HG03460 (cell line): ENCODE measurements at regions not wholly inside any gene's neighbourhood (a gene's known extent, or its start where the extent isn't known, plus 50 kb on each side); places are given as distances from the start of the nearest gene placed in this dataset.
A peak's percentile ranks its signal among the peaks of the same experiment; 100 is the strongest.
"Not testable (repeated sequence)": the region's sequence is repeated elsewhere in the genome, so short reads cannot be mapped to it uniquely, and the experiment has no call there.

Experiments used
- ATAC-seq: cut with Tn5 transposase; IDR thresholded peaks from one replicate; pipeline ENCODE4 v1.9.1; 2021; ENCODE audit not compliant: unreplicated experiment

DNA sequence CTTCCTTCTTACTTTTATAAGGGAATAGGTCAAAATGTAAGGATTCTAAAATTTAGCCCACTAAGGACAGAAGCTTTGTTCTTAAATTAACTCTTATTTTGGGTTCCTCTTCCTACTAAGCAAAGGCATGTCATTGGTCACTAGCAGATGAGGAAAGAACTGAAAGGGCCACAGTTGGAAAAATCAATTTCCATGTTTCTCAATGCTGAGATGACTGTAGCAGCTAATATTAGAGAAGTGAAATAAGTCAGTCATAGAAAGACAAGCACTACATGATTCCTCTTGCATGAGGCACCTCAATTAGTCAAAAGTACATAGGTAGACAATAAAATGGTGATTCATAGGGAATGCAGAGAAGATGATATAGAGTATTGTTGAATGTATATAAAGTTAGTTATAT is 353.7 kb downstream of the RSL24D1 start:
- ATAC-seq: no peak

- no peak for ATAC-seq
Observed at GRCh38 chr15:54841701-54842305, 354.9 kb downstream of the RSL24D1 start.

GRCh38 chr15:54840621-54841398 is 355.9 kb downstream of the RSL24D1 start:
- no peak for ATAC-seq

DNA sequence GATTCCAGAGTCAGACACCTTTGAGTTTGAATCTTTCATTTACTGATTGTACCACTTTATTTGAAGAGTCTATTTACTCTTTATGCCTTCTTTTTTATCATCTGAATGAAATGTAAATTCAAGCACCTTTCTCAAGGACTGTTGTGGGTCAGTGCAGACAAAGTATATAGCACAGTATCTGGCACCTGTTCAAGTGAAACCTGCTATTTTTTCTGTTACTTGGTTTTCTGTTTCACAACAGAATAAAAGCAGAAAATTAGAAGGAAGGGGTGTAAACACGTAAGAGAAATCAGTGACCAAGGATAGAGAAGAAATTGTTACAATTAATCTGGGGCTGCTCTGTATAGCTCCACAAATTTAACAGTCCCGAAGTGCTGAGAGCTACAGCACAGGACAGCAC is 357.4 kb downstream of the RSL24D1 start:
- ATAC-seq: no peak

- ATAC-seq: no peak
Observed at GRCh38 chr15:54836052-54836795, 360.5 kb downstream of the RSL24D1 start.

GRCh38 chr15:54829821-54830220 is 366.9 kb downstream of the RSL24D1 start:
- ATAC-seq: no peak

DNA sequence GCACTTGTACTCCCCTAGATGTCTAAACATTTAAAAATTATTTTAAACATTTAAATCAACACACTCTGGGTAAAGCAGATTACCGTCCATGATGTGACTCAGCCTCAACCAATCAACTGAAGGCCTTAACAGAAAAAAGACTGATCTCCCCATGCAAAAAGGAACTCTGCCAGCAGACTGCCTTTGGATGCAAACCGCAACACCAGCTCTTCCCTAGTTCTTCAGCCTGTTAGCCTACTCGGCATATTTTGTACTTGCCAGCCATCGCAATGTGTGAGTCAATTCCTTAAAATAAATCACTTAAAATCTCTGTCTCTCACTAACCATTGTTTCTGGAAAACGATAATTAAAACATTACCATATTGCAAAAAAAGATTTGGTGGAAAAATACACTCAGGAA is 375.9 kb downstream of the RSL24D1 start:
- ATAC-seq: no peak

DNA sequence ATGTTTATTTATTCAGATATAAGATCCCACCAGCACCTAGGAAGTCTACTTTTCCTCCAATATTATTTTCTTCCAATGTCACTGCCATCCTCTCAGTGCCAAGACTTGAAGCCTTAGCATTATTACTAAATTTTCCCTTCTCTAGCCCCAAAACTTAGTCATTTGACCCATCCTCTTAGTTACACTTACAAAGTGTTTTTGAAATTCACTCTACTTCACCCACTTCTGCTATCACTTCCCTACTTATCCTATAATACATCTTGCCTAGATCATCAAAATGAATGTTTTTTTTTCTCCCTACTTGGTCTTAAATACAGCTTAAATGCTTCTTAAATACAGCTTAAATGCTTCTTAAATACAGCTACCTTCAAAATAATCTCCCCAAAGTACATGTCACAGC is 376.6 kb downstream of the RSL24D1 start:
- no peak for ATAC-seq

- no peak for ATAC-seq
Observed at GRCh38 chr15:54816401-54816800, 380.3 kb downstream of the RSL24D1 start.

- ATAC-seq: no peak
Observed at GRCh38 chr15:54815556-54815955, 381.2 kb downstream of the RSL24D1 start.

DNA sequence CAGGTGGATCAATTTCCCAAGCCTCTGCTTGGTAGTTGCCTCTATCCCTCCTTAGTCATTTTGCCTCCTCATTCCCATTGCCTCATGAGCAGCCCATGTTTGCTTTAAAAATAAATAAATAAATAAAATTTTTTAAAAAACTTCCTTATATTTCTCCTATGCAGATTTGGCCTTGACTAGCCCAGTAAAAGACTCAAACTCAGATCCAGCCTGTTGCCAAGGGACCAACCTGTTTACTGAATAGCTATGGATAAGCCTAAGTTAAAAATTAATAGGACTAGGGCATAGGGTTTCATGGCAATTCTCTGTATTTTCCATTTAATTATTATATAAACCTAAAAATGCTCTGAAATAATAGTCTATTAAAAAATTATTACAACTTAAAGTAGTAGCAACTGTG is 384.4 kb downstream of the RSL24D1 start:
- ATAC-seq: no peak

DNA sequence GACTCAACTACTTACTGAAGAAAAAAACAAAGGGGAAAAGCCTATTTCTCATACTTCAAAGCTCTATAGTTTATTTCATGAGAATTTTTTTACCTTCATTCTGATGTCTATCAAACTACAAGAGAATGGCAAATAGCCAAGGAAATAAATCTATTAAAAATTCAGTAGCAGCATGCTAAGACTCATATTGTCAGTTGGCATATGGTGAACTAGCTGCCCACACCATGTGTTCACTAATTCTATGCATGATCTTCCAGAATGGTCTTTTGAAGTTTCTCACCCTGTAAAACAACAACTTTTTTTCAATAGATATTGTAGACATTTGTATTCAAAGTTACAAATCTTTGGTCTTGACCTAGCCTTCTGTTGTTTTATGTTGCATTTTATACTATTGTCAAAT is 386.2 kb downstream of the RSL24D1 start:
- no peak for ATAC-seq

DNA sequence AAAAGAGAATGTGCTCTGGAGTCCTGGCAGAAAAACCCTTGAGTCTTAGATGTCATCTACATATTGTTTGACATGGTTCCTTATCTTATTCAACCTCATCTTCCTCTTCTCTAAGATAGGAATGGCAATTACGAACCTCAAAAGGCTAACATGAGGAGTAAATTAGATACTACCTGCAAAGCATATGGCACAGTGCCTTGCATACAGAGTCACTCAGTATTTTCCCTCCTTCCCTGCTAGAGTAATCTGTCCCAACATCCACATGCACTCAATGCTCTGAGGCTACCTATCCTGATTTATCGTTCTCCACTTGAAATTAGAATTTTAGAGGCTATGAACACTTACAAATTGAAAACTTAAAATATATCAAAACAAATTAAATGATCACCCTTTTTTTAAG is 386.7 kb downstream of the RSL24D1 start:
- no peak for ATAC-seq

DNA sequence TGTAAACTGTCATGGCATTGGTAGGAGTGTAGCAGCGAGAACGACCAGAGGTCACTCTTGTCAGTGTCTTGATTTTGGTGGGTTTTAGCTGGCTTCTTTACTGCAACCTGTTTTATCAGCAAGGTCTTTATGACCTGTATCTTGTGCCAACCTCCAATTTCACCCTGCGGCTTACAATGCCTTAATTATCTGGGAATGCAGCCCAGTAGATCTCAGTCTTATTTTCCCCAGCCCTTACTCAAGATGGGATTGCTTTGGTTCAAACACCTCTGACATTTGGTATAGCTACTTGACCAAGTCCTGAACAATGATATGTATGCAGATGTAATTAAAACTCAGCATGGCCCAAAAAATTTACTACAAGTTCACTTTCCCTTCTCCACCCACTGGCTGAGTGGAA is 388.4 kb downstream of the RSL24D1 start:
- no peak for ATAC-seq

GRCh38 chr15:54803987-54804386 is 392.8 kb downstream of the RSL24D1 start:
- peak; percentile 44 for ATAC-seq

GRCh38 chr15:54803134-54803808 is 393.5 kb downstream of the RSL24D1 start:
- peak; percentile 73 for ATAC-seq

DNA sequence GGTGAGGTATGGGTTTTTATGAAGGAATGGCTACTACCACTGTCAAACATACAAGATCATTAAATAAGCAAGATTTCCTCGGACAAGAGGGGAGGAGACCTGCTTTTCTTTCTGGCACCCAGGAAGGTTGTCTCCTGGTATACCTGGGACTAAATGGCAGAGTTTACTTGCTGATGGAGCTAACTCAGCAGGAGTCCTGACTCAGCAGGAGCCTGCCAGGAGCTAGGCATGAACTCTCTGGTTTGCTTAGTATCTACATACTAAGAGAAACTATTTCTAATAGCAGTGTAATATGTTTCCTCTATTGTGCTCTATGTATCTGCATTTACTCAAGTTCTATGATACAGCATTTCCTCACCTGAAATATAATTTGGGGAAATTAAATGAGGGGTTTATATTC is 404.2 kb downstream of the RSL24D1 start:
- ATAC-seq: no peak

- no peak for ATAC-seq
Observed at GRCh38 chr15:54790693-54791092, 406.0 kb downstream of the RSL24D1 start.

GRCh38 chr15:54789376-54789775 is 407.4 kb downstream of the RSL24D1 start:
- ATAC-seq: no peak

GRCh38 chr15:54781220-54781619 is 415.5 kb downstream of the RSL24D1 start:
- not testable (repeated sequence) for ATAC-seq

DNA sequence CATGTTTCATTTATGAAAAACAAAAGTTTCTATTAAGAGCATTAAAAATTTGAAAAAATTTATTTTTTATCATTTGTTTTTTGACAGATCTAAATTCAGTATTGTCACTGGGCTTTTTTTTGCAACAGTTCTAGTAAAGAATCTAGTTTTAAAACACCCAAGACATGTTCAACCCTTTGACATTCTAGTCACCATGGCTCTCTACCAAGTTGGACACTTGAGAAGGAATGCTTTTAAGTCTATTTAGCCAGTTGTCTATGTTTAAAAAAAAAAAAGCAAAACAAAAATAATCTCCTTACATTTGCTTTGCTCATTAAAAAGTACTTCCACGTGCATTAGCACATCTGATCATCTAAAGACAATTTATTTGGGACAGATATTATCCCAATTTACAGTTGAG is 417.5 kb downstream of the RSL24D1 start:
- no peak for ATAC-seq

DNA sequence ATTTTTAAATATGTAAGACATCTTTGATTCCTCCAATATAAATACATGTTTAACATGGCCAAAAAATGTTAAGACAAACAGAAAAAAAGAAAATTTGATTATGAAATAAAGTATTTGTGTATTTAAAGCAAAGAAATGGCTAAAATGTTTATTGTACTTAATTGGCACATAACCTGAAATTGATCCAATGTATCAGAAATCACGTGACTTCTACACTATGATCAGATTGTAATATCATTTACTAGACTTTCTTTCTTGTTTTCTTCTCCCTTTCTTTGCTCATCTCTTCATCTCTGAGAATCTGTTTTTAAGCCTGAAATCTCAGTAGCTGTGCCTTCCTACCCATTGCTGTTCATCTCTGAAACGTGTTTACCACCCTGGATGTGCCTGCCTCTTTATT is 420.3 kb downstream of the RSL24D1 start:
- no peak for ATAC-seq
